Left lobe of liver (tissue), 2 donors: ENCODE measurements at regions not wholly inside any gene's neighbourhood (a gene's known extent, or its start where the extent isn't known, plus 50 kb on each side); places are given as distances from the start of the nearest gene placed in this dataset.

ENCODE experiments used
- ATAC-seq: fragments of 200-7000 bp; cut with Tn5 transposase; one replicate; pipeline ENCODE4 v1.9.1; 2020; ENCODE audit warnings: mild to moderate bottlenecking, moderate library complexity
- DNase-seq: peaks from one replicate; pipeline ENCODE4 v3.0.0-alpha.2; 2020; ENCODE audit warnings: low spot score
- donor health status: DM: no; HTN: no; CAD: no; lungs with moderate emphysema.
- donor health status: DM: no; HTN: yes; CAD: no.

DNA sequence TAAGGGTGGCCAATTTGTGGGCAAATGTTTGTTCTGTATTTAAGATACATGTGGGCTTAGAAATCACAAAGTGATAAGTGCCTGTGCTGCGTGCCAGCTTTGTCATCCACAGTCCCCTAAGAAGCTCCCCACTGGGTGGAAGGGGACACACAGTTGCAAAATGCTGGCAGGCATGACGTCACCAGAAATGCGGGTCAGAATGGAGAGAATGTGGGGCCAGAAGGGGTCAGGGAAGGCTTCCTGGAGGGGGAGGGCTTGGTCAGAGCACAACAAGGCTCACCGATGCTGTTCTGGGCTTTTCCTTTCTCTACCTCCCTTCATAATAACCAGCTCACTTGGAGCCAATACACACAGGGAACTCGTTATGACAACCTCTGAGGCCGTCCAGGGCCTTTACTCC lies 207.3 kb downstream of the URI1 start:
- ATAC-seq: no peak
- no peak for DNase-seq

DNA sequence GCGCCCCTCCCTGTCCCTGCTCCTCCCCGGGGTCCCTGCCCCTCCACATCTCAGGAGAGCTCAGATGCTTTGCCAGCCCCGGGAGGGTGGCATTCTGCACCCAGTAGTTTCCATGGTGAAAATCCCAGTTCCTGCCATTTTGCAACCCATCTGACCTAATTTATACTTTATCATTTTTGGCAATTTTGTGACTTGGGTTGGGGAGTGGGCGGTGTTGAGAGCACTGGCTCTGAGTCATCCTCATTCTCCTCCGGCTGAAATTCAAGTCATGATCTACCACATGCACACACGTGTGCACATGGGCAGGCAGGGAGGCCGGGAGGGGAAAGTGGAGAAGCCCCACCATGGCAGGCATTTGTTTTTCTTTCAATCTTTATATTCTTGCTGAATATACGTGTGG lies 208.6 kb downstream of the URI1 start:
- no peak for ATAC-seq

DNA sequence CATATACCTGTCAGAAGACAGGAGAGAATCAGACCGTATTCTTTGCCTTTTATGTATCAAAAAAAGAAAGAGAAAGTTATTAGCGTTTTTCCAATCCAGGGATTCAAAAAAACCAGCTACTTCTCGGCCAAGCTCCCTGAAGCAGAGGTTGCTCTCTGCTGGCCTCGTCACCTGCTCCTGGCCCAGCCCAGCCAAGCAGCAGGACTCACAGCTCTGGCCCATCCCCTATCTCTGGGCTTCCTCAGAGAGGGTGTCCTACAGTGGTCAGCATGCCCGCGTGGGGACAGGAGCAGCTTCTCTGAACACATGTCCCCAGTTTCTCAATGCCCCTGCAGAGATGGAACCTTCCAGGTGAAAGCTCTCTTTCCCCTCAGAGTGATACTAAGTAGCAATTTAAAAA lies 209.0 kb downstream of the URI1 start:
- DNase-seq: no peak
- ATAC-seq: no peak

More for the DNA sequence above, 208.6 kb downstream of the URI1 start:
- no peak for DNase-seq

DNA sequence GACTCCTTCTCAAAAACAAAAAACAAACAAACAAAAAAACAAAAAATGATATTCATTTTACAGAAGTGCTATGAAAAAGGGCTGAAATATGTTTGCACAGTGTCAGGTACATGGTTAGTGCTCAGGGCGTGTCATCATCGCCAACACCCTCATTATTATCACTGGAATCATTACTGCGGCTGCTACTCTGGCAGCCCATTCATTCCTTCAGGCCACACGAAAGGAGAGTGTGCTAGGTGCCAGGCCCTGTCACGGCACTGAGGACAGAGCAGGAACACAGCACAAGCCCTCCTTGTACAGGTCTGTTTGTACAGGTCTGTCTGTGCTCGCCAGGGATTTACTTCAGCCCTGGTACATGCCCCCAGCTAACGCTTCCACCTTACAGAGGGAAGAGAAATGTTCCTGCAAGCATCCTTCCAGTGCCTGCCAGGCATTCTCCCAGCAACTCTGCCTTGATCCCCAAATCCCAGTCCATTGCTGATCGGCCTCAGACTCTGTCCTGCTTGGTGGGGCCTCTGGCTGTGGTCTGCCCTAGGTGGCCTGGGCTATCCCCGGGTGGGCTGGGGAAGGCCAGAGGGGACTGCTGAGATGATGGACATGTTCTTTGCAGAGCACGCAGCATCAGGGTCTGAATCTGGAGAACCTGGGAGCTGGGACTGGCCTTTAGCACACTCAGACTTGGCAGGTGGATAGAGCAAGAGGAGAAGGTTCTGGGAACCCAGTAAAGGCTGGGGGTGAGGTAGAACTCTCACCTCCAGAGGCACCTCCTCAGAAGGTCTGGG lies 210.7 kb downstream of the URI1 start:
- ATAC-seq (no peak), DNase-seq (no peak)

DNA sequence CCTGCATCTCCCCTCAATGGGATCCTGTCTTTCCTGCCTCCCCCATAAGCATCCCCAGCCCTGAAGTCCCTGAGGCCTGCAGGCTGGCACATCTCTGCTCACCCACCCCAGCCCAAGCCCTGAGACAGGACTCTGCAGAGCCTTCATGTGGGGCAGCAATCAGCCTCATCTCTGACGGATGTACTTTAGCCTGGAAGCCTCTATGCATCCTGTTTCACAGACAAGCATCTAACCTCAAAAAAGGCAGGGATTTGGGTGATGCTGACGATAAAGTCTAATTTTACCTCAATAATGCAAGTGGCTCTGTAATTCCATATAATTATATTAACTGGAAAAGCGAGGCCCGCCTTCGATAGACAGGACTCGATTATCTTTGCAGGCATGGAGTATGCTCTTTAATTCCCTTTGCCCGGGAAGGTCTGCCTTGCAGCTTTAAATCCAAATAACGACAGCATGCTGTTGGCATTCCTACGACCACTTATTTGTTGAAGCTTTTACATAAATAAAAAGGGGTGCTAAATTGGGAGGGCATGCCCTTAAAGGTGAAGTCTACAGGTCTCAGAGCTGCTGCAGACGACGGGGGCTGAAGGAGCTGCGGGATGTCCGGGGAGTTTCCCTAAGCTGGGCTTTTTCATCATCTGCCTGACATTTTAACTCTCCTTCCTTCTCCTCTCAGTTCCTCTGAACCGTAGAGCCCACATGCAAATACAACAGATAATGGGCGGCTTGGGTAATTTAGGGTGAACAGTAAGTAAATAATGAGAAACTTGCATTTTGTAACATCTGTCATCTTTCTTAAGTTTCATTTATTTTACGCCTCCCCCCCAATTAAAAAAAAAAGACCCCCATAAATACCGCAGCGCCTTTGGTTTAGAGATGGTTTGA lies 211.5 kb downstream of the URI1 start:
- ATAC-seq (no peak), DNase-seq (no peak)

DNA sequence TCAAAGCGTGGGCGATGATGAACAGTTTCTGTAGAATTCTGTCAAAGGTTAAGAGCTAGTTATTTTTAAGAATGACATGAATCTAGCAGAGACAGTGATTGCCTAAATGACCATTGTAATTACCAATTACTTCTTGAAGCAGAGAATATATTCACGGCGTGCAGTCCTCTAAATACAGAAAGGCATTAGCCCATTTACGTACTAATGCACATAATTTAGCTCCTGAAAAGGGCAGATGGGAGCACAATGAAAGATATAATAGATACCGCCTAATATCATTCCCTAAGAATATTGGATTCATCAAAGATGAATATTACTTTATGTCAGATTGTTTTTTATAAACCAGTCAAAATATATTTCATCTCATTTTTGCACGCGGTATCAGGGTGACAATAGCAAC lies 212.4 kb downstream of the URI1 start:
- ATAC-seq (no peak), DNase-seq (no peak)

DNA sequence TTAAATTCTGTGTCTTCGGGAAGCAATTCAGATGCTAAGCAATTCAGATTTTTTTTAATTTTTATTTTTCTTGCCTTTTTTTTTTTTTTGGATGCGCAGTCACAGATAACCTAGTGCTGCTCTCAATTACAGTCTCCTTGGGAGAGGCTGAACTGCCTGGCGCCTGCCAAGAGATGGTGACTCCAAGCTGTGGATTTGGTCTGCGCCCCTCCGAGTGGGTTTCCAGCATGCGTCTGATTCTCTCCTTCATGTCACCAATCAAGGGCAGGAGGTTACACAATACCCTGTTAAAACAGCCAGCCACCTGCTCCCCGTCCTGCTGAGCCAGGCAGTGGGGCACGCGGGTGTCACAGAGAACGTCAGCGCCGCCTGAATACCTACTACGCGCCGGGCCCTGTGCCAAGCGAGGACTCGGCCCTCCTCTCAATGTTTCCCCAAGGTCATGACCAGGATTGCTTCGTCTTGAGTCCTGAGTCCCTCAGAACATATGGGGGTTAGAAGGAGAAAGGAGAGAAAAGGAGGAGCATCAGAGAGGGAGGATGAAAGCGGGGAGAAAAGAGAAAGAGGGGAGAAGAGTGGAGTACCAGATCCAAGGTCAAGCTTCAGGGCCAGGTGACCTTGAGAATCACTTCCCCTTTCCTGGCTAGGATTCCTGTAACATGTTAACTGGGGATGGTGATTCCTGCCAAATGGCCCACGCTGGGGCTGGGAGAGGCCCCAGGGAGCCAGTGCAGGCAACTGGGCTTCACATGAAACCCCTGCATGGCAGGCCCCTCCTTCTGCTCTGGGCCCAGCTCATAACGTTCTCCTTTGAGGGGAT lies 213.6 kb downstream of the URI1 start:
- ATAC-seq (no peak), DNase-seq (no peak)

DNA sequence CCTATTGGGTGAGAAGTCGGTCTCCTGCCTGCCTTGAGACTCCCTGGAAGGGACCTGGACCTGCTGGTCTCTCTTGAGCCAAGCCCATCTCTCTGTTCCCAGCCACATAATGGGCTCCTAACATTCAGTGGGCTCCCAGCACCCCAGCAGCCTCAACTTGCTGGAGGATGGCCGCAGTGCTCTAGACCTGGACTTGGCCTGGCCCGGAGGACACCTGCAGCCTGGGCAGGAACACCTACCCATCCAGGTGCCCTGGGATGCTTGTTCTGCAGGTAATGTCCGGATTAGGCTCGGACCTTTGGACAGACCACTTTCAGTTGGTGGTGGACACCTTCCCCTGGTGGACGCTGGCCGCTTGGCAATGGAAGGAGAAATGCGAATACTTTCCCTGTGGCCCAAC lies 214.6 kb downstream of the URI1 start:
- no peak for ATAC-seq

DNA sequence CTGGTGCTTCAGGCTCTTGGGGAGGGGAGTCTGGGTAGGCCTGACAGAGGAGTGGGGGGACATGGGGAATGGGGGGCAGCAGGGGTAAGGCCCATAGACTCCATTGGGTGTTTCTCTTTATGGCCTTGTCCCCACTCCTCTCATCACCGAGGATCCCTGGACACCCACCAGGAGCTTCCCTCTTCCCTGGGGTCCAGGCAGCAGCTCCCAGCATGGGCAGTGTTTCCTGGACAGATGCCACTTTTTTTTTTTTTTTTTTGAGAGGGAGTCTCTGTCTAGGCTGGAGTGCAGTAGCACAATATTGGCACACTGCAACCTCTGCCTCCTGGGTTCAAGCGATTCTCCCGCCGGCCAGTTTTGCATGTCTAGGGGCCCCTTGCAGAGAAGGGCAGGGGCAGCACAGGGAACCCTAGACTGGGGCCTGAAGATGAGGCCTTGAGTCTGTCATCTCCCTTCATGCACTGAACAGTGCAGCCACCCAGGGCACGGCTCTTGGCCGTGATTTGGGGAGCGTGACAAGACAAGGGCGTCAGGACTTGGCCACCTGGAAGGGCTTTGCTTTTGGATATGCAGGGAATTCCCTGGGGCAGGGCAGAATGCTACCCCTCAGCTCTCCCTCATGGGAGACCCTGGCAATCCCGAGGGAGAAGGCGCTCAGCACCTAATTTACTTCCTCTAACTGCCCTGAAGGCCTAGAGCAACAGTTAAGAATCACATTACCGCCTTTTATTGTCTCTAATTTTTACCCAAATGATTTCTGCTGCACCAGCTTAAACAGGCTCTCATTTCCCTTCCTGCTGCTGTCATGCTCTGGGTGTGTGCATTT lies 213.9 kb upstream of the ZNF536 start:
- ATAC-seq: no peak

More for the DNA sequence above, 214.6 kb downstream of the URI1 start:
- no peak for DNase-seq

DNA sequence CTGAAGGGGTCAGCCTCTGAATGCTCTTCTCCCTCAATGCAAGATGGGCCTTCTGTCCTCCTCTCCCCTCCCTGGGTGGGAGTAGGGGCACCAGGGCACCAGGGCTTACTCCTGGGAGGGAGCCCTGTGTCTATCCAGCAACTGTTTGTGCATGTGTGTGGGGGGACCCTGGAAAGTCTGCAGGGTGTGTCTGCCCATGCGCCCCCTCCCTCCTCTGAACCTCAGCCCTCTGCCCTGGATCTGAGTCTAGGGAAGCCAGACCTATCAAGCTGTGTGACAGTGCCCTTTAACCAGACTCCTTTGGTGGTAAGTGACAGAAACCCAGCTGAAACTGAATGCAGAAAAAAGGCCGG lies 213.3 kb upstream of the ZNF536 start:
- DNase-seq (peak; percentile 16), ATAC-seq (no peak)

More for the DNA sequence above, 213.9 kb upstream of the ZNF536 start:
- peak; percentile 12 for DNase-seq

DNA sequence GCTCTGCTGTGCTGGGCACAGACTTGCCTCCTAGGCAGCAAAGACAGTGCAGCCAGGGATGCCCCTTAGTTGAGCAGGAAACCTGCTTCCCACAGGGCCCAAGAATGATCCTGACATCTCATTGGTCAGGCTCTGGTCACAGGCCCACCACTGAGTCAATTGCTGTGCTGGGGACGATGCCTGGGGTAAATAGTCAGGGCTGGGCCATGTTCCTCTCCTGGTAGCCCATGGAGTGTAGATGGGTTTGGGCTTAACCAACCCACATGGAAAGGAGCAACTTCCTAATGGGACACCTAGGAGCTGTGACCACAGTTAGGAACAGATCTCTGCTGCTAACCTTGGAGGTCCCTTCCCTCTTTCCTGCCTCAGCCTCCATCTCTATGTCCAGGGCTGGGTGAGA lies 212.5 kb upstream of the ZNF536 start:
- ATAC-seq: no peak
- DNase-seq: peak; percentile 15

DNA sequence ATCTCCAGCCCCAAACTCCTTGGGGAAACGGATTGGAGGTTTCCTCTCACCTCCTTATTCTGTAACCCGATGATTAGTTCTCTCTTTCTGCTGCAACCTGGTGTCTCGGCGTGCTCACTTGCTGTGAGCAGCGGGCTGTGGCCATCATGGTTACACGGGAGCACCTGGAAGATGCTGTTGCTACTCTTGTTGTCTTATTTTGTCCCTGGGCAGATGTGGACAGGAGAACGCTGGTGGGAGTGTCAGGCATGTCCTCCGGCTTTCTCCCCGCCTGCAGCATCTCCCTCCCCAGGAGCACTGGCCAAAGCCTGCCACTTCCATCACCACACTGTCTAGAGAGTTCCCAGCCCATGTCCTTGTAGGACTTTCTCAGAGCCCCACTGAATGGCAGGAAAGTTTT lies 211.8 kb upstream of the ZNF536 start:
- no peak for ATAC-seq
- no peak for DNase-seq

DNA sequence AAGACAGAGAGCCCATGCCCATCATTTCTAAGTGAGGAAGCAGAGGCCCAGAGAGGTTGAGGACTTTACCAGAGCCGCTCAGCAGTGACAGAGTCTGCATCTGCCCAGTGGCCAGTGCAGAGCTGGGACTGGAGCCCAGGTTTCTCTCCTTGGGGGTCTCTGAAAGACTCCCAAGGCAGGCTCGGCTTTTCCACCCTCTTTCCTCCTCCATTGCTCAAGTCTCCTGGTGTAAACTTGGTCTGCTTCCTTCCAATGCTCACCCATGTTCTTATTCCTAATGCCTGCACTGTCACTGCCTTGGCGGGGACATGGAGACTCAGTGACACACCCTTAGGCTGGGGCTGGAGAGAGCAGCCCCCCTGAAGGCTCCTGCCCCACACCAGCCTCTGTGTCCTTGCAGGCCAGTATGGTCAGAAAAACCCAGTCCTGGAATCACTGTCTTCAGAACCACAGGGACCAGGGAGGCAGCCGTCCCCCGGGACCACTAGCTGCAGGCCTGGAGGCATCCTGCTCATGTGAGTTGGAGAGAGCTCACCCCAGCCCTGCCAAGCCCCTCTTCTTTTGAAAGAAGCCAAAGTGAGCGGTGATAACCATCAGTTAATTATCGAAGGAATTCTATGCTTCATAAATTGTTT lies 211.0 kb upstream of the ZNF536 start:
- no peak for DNase-seq

DNA sequence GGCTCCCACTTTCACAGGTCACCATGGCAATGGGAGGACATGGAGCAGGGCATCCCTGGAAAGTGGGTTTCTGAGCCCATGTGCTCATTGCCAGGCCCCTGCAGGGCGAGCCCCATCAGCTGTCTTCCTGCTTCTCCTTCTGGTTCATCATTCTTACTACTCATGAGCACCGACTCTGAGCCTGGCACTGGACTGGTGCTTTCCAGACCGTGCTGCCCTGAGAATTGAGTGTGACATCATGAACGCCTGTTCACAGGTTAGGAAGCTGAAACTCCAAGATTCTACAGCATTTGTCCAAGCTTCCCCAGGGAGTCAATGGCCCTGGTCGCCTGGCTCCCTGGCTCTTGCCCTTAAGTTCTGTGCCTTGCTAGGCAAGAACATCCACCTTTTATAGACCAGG lies 210.4 kb upstream of the ZNF536 start:
- ATAC-seq (no peak), DNase-seq (no peak)

More for the DNA sequence above, 211.0 kb upstream of the ZNF536 start:
- ATAC-seq: no peak

DNA sequence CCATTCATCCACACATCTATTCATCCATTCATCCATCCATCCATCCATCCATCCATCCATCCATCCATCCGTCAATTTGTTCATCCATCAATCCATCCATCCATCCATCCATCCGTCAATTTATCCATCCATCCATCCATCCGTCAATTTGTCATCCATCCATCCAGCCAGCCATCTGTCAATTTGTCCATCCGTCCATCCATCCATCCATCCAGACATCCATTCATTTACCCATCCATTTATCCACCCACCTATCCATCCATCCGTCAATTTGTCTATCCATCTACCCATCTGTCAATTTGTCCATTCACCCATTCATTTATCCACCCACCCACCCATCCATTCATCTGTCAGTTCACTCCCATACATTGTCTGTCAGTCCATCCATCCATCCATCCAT lies 209.5 kb upstream of the ZNF536 start:
- ATAC-seq (no peak), DNase-seq (no peak)

DNA sequence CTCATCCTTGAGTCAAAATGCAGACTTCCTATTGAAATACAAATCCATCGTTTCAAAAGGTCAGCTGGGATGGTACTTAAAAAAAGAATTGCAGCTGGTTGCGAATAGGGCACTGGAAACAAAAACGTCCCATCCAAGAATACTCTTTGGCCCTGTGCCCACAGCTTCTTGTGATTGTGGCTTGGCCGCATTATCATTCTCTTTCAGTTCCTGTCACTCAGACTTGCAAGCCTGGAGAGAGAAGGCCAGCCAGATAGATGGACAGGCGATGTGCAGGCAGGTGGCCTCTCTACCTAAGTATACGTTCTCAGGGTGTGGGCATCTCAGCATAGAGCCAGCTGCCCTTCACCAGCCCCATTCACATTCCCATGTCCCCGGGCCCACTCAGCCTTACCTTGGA lies 208.5 kb upstream of the ZNF536 start:
- no peak for DNase-seq
- ATAC-seq: no peak

DNA sequence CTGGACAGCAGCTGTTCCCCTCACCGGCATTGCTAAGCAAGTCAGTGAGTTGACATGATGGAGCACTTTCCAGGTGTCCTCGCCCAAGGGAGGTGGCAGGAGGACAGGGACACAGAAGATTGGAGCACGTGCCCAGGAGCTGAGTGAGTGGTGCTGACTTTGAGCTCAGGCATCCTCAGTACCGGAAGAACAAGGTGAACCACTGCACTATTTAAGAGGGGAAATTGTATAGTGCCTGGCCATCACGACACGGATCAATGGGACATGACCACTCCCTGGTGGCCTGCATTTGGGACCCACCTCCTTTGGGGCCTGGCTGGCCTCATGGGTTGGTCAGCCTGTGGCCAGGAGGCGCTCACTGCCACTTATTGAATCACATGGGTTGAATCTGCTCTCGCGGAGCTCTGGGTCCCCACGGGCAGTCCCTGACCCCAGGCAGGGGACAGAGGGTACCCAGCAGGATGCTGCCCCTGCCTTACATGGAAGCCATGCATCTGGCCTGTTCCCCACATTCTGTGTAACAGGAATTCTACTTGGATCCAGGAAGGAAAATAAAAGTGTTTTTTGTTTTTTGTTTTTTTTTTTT lies 206.9 kb upstream of the ZNF536 start:
- DNase-seq: no peak
- ATAC-seq: no peak

DNA sequence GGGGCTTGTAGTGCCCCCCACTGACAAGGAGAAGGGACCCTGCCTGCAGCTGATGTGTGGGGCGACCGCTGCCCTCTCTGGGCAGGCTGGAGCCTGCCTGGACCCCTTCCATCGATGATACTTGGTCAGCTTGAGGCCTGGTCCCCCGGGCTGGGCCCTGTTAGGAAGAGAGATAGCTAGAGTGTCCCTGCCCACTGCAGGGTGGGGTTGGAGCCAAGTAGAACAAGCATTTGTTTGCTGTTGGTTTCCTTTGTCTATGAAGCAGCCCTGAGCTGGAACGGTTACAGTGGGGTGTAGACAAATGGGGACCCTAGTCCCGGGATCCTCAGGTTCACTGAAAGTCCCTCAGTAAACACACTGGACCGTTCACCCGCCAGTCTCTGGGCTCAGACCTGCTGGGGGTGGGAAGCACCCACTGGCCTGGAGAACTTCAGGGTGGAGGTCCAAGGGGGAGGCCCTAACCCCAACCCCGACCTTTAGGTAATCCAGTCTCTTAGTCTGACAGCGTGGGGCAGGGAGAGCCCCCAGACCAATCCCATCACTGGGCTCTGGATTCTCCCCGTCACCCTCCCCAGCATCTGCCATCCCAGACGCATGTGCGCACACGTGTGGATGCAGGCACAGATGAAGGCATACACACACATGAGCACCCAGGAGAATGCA lies 204.8 kb upstream of the ZNF536 start:
- DNase-seq: no peak
- no peak for ATAC-seq

DNA sequence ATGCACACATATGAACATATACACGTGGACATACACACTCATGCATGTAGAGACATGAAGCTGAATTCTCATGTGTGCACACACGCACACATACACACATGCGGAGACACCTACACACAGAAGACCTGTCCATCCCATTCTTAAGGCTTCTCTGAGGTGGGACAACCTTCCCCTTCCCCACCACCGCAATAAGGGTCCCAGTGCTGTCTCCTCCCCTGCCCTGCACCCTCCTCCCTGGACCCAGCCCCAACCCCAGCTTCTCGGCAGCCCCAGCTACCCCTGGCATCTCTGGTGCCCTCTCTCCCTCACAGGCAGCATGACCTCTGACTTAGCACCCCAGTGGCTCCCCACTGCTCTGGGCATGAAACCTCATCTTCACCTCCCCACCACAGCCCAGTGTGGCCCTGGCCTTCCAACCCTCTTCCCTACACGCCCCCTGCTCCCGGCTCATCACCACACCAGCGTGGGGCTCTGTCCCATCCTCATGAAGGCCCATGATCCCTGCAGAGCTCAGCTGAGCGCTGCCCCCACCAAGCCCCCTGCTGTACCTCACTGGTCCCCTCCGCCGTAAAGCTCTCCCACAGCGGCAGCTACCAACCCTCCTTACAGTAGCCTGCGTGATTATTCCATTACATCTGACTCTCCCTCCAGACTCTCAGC lies 204.1 kb upstream of the ZNF536 start:
- ATAC-seq: no peak
- no peak for DNase-seq
